CD8-positive, alpha-beta memory T cell (primary cell): ENCODE measurements at regions not wholly inside any gene's neighbourhood (a gene's known extent, or its start where the extent isn't known, plus 50 kb on each side); places are given as distances from the start of the nearest gene placed in this dataset.

Experiments
- CTCF ChIA-PET: fragments of 350-600 bp; sonication (Branson Sonifier 250); formaldehyde crosslinking; loops from one replicate; lab custom pipeline; 2021; ENCODE audit warnings: antibody characterized with exemption; lab: Charles Lee
- POLR2A ChIA-PET: fragments of 350-600 bp; sonication (Branson Sonifier 250); formaldehyde crosslinking; loops from one replicate; lab custom pipeline; 2021; ENCODE audit warnings: antibody characterized with exemption; lab: Charles Lee
- DNase-seq, 5 donors: peaks; one replicate each; pipeline versions ENCODE4 v3.0.0 to v3.0.0-alpha.2; 2020 to 2022; ENCODE audit warnings: mixed read lengths in 1 of 5
- H3K27ac ChIP-seq: one replicate; pipeline ENCODE4 v1.7.0; 2013; ENCODE audit warnings: low read depth, mild to moderate bottlenecking, low read length, moderate library complexity
- H3K27me3 ChIP-seq: 2 replicates; pipeline ENCODE4 v1.7.0; 2013; ENCODE audit warnings: low read length, mild to moderate bottlenecking; ENCODE audit not compliant: insufficient read depth, poor library complexity, severe bottlenecking
- H3K36me3 ChIP-seq: 2 replicates; pipeline ENCODE4 v1.7.0; 2013; ENCODE audit warnings: mild to moderate bottlenecking, low read length, moderate library complexity; ENCODE audit not compliant: insufficient read depth
- H3K4me1 ChIP-seq: 2 replicates; pipeline ENCODE4 v1.7.0; 2013; ENCODE audit warnings: mild to moderate bottlenecking, low read length, moderate library complexity; ENCODE audit not compliant: insufficient read depth
- H3K4me3 ChIP-seq: 2 replicates; pipeline ENCODE4 v1.7.0; 2013; ENCODE audit warnings: mild to moderate bottlenecking, low read length
- H3K9me3 ChIP-seq: 2 replicates; pipeline ENCODE4 v1.7.0; 2013; ENCODE audit warnings: mild to moderate bottlenecking, low read length
- H3K27ac Mint-ChIP-seq, 8 donors: one replicate each; pipeline ENCODE4 v1.8.0; 2020 to 2021; ENCODE audit warnings: mixed read lengths in 8 of 8, mild to moderate bottlenecking in 6 of 8, inconsistent platforms in 3 of 8, moderate library complexity in 3 of 8
- H3K27me3 Mint-ChIP-seq, 2 donors: one replicate each; pipeline ENCODE4 v1.8.0; 2020 to 2021; ENCODE audit warnings: mixed read lengths in 2 of 2, mild to moderate bottlenecking in 1 of 2, moderate library complexity in 1 of 2
- H3K36me3 Mint-ChIP-seq, 3 donors: one replicate each; pipeline ENCODE4 v1.8.0; 2020 to 2021; ENCODE audit warnings: mixed read lengths in 3 of 3, inconsistent platforms in 1 of 3, mild to moderate bottlenecking in 1 of 3
- H3K4me1 Mint-ChIP-seq, 3 donors: one replicate each; pipeline ENCODE4 v1.8.0; 2020 to 2021; ENCODE audit warnings: mixed read lengths in 3 of 3, inconsistent platforms in 1 of 3, mild to moderate bottlenecking in 1 of 3
- H3K4me3 Mint-ChIP-seq, 7 donors: one replicate each; pipeline ENCODE4 v1.8.0; 2020 to 2021; ENCODE audit warnings: mixed read lengths in 7 of 7, mild to moderate bottlenecking in 6 of 7, moderate library complexity in 4 of 7, inconsistent platforms in 2 of 7
- H3K9me3 Mint-ChIP-seq, 5 donors: one replicate each; pipeline ENCODE4 v1.8.0; 2020 to 2022; ENCODE audit warnings: mixed read lengths in 5 of 5, mild to moderate bottlenecking in 3 of 5, moderate library complexity in 2 of 5, inconsistent platforms in 1 of 5

DNA sequence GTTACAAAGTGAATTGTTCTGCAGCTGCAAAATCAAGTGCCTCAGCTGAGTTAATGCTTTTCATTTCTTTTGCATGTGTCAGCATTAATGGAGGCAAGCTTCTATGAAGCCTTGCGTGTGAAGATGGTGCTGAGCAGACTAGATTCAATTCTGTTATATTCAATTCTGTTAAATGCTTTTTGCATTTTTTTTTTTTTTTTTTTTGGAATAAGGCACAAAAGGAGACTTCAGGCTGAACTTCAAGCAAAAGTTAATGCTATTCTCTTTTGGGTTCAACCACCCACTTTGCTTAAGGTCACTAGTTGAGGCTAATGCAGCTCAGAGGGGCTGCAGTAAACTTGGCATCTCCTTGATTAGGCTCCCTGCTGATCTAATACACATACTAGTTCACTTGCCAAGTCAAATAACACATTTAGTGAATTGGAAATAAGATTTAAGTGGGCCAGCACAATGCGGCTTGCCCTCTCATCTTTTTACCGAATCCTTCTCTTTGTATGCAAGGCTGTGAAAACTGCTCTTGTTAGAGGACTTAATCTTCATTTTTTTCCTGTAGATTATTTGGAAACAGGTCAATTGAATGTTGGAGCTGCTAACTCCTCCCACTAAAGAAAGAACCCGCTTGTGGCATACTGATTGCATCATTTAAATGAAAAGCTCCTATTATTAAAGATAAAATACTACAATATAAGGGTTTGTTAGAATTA lies 1020.2 kb downstream of the NR2F1-AS1 start:
- Mint-ChIP-seq H3K27me3 (no peaks in the 10 kb centered on the region), H3K9me3 (peaks cover 0 to 23% (median 0%) of the 10 kb centered on the region in 5 donors), H3K4me1 (no peaks in the 10 kb centered on the region), H3K27ac (no peak overlapping the region), H3K36me3 (no peaks in the 10 kb centered on the region), H3K4me3 (no peak overlapping the region)
- H3K27ac ChIP-seq: no peak overlapping the region
- H3K27me3 ChIP-seq: no peaks in the 10 kb centered on the region
- no peaks in the 10 kb centered on the region for H3K9me3 ChIP-seq
- ChIA-PET CTCF (no interaction called here), POLR2A (no interaction called here)
- H3K4me1 ChIP-seq: no peaks in the 10 kb centered on the region
- no peaks in the 10 kb centered on the region for H3K36me3 ChIP-seq
- H3K4me3 ChIP-seq: no peak overlapping the region
- no peak for DNase-seq

DNA sequence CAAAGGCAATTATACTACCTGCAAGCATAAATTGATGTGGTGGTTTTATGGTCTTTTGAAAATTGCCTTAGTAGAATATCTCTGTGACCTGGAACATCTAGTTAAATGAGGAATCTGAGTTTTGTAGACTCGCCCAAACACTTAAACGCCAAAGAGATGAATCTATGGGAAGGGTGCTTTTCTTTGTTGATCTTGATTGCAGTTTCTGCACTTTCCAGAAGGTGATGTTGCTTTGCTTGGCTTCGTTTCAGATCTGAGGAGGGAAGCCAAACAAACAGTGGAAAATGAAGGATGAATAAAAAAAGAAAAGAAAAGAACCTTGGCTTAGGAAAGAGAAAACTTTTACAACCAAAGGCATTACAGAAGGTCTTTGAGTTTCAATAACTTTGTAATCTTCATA lies 1021.2 kb downstream of the NR2F1-AS1 start:
- Mint-ChIP-seq H3K4me1 (no peaks in the 10 kb centered on the region), H3K27me3 (no peaks in the 10 kb centered on the region), H3K27ac (peak overlapping the region in 1 of 8 donors; percentile 36), H3K4me3 (no peak overlapping the region), H3K9me3 (peaks cover 0 to 20% (median 0%) of the 10 kb centered on the region in 5 donors), H3K36me3 (no peaks in the 10 kb centered on the region)
- no peak for DNase-seq
- H3K4me1 ChIP-seq: no peaks in the 10 kb centered on the region
- CTCF ChIA-PET: no interaction called here
- POLR2A ChIA-PET: no interaction called here
- H3K36me3 ChIP-seq: no peaks in the 10 kb centered on the region
- H3K9me3 ChIP-seq: no peaks in the 10 kb centered on the region
- H3K4me3 ChIP-seq: no peak overlapping the region
- no peaks in the 10 kb centered on the region for H3K27me3 ChIP-seq
- no peak overlapping the region for H3K27ac ChIP-seq

DNA sequence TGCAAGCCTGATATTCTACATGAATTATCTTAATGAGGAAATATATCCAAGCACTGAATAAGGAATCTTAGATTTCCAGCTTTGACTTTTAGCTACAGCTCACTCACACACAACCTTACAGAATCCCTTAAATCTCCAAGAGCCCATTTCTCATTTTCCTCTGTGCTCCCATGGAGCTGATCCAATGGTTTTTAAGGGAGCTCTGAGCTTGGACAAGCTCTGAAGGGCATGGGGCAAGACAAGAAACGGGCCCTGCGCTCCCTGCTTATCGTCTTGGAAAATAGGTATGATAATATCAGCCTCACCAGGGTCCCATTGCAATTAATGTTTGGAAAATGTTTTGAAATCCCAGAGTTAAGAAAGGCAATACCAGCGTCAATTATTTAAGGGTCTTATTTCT lies 1021.7 kb downstream of the NR2F1-AS1 start:
- H3K4me1 Mint-ChIP-seq: no peaks in the 10 kb centered on the region
- Histone ChIP-seq H3K27me3 (no peaks in the 10 kb centered on the region), H3K4me1 (no peaks in the 10 kb centered on the region), H3K9me3 (no peaks in the 10 kb centered on the region), H3K4me3 (no peak overlapping the region), H3K36me3 (no peaks in the 10 kb centered on the region), H3K27ac (no peak overlapping the region)
- ChIA-PET CTCF (no interaction called here), POLR2A (no interaction called here)
- H3K9me3 Mint-ChIP-seq: peaks cover 0 to 20% (median 0%) of the 10 kb centered on the region in 5 donors
- no peak for DNase-seq
- no peaks in the 10 kb centered on the region for H3K36me3 Mint-ChIP-seq
- H3K27me3 Mint-ChIP-seq: no peaks in the 10 kb centered on the region
- no peak overlapping the region for H3K27ac Mint-ChIP-seq
- H3K4me3 Mint-ChIP-seq: no peak overlapping the region

DNA sequence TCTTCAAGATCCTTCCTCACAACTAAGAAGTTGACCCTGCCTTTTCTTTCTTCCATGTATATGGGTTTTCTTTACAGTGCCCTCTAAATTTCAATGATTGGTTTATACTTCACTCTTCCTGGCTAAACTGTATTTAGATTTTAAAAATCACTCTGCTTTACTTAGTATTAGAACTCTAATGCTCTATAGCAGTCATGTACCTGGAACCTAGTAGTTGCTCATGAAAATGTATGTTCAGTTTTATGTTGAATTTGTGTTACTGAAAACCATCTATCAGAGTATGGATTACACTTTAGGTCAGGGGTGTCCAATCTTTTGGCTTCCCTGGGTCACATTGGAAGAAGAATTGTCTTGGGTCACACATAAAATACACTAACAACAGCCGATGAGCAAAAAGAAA lies 1024.3 kb downstream of the NR2F1-AS1 start:
- Histone ChIP-seq H3K9me3 (no peaks in the 10 kb centered on the region), H3K4me1 (no peaks in the 10 kb centered on the region), H3K4me3 (no peak overlapping the region), H3K27ac (no peak overlapping the region), H3K36me3 (no peaks in the 10 kb centered on the region), H3K27me3 (no peaks in the 10 kb centered on the region)
- CTCF ChIA-PET: no interaction called here
- POLR2A ChIA-PET: no interaction called here
- Mint-ChIP-seq H3K9me3 (peaks cover 0 to 20% (median 0%) of the 10 kb centered on the region in 5 donors), H3K27me3 (no peaks in the 10 kb centered on the region), H3K4me3 (no peak overlapping the region), H3K4me1 (no peaks in the 10 kb centered on the region), H3K27ac (no peak overlapping the region), H3K36me3 (no peaks in the 10 kb centered on the region)
- DNase-seq: no peak

DNA sequence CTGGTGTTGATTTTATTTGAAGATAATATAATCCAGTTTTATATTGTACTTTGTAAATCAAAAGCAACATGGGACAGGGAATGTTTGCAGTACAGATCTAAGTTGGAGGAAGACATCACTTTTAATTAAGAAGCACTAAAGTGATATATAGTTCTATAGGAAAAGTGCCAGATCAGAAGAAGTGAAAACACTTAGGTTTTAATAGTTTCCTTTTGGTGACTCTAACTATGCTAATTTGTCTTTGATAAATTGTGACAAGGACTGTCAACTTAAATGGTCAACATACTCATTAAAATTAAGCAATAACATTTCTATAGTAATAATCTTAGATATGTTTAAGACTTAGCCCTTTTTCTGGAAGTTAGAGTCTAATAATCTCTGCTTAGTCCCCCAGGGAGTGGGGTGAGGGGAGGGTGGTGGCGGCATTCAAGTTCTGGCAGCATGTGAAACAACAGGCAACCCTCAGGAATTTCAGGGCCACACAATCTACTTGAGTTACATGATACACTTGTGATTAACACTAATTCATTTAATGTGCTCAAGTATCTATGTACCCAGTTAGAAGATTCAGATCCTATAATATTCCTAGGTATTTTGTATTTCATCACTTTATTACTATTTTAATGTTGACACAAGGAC lies 1026.5 kb downstream of the NR2F1-AS1 start:
- H3K27me3 Mint-ChIP-seq: no peaks in the 10 kb centered on the region
- no peaks in the 10 kb centered on the region for H3K36me3 ChIP-seq
- CTCF ChIA-PET: no interaction called here

DNA sequence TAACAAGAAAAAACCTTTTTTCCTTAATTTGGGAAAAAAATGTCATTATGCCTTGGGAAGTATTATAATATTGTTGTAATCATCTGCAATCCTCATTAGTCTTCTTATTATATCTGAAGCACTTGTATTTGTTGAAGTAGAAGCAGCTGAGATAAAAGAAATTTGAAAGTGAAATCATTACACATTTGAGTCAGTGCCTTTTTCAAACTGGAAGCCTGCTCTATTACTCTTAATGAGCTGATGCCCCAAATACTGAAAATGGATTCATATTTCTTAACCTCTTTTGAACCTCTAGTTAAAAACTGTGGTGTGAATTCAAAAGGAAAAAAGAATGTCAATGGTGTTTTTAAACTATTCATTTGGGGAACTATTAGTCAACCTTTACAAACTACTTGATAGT lies 1027.7 kb downstream of the NR2F1-AS1 start:
- Histone ChIP-seq H3K4me3 (no peak overlapping the region), H3K4me1 (no peaks in the 10 kb centered on the region), H3K9me3 (no peaks in the 10 kb centered on the region), H3K27me3 (no peaks in the 10 kb centered on the region), H3K36me3 (no peaks in the 10 kb centered on the region), H3K27ac (no peak overlapping the region)
- ChIA-PET POLR2A (no interaction called here), CTCF (no interaction called here)
- no peaks in the 10 kb centered on the region for H3K36me3 Mint-ChIP-seq
- H3K27me3 Mint-ChIP-seq: no peaks in the 10 kb centered on the region
- peaks cover 0 to 14% (median 1%) of the 10 kb centered on the region in 5 donors for H3K9me3 Mint-ChIP-seq
- no peak for DNase-seq
- H3K4me3 Mint-ChIP-seq: no peak overlapping the region
- H3K27ac Mint-ChIP-seq: no peak overlapping the region
- no peaks in the 10 kb centered on the region for H3K4me1 Mint-ChIP-seq

More for the DNA sequence above, 1026.5 kb downstream of the NR2F1-AS1 start:
- no peaks in the 10 kb centered on the region for H3K9me3 ChIP-seq
- no peaks in the 10 kb centered on the region for H3K4me1 ChIP-seq
- Mint-ChIP-seq H3K4me1 (no peaks in the 10 kb centered on the region), H3K4me3 (no peak overlapping the region), H3K36me3 (no peaks in the 10 kb centered on the region), H3K27ac (no peak overlapping the region), H3K9me3 (peaks cover 0 to 19% (median 0%) of the 10 kb centered on the region in 5 donors)
- H3K27me3 ChIP-seq: no peaks in the 10 kb centered on the region
- H3K4me3 ChIP-seq: no peak overlapping the region
- DNase-seq: no peak
- POLR2A ChIA-PET: no interaction called here
- H3K27ac ChIP-seq: no peak overlapping the region

DNA sequence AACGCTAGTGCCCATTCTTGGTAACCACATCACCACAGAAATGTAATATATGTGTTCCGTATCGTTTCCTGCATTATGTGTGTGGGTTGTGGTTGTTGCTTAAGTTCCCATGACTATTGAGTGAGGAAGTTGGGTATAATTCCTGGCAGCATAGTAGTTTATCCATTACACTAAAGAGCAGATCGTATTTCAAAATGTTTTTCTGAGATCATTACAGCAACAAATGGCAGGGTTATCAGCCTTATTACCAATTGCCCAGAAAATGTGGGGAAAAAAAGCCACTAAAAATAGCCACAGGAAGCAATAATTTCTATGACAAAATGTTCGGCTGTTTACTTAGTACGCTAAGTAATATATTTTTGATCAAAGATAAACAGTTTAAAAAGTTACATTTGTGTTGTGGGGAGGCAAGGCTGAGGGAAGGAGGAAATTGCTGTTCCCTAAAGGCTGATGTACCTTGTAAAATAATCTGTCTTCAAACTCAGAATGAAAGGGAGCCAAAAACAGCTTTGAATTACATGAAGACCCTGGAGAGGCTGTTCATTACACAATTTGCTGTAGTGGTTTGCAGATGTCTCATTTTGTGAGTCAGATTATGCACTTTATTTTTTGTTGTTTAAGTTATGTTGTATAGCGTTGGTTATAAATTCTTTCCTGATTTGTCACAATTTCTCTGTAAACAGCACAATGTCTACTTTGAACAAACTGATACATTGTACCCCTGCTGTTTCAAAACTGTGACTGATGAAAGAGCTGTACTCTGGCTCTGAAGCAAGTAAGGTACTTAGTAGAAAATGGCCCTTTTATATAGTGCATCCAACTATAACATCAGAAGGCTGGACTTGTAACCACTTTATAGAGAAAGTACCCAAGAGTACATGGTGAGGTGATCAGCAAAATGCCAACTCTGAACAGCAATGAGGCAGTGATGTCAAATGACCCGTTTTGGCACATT lies 1028.5 kb downstream of the NR2F1-AS1 start:
- ChIA-PET CTCF (no interaction called here), POLR2A (no interaction called here)
- Mint-ChIP-seq H3K27me3 (no peaks in the 10 kb centered on the region), H3K36me3 (no peaks in the 10 kb centered on the region), H3K9me3 (peaks cover 0 to 10% (median 1%) of the 10 kb centered on the region in 5 donors), H3K27ac (no peak overlapping the region), H3K4me3 (no peak overlapping the region), H3K4me1 (no peaks in the 10 kb centered on the region)
- Histone ChIP-seq H3K4me1 (no peaks in the 10 kb centered on the region), H3K27me3 (no peaks in the 10 kb centered on the region), H3K27ac (no peak overlapping the region), H3K36me3 (no peaks in the 10 kb centered on the region), H3K4me3 (no peak overlapping the region), H3K9me3 (no peaks in the 10 kb centered on the region)
- no peak for DNase-seq

DNA sequence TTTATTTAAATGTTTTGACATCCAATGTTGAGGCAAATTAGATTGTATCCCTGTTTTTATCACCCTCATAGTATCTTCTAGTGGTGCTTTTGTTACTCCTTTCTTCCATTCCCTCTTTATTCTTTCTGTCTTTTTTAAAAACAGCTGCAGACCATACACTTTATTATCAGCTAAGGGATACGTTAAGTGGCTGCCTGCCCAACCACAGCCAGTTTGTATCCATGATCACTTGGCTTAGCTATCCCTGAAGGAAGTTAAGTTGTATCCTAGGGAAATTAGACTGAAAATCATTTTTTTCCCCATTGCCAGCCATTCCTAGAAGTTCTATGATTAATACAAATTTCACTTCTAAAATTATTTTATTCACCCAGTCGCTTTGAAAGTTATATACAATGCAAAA lies 1032.7 kb downstream of the NR2F1-AS1 start:
- no peaks in the 10 kb centered on the region for H3K4me1 ChIP-seq
- Mint-ChIP-seq H3K27ac (no peak overlapping the region), H3K36me3 (no peaks in the 10 kb centered on the region), H3K27me3 (no peaks in the 10 kb centered on the region), H3K4me3 (no peak overlapping the region), H3K4me1 (no peaks in the 10 kb centered on the region), H3K9me3 (peaks cover 1 to 15% (median 2%) of the 10 kb centered on the region in 5 donors)
- H3K27me3 ChIP-seq: no peaks in the 10 kb centered on the region
- H3K27ac ChIP-seq: no peak overlapping the region
- H3K36me3 ChIP-seq: no peaks in the 10 kb centered on the region
- H3K9me3 ChIP-seq: no peaks in the 10 kb centered on the region
- ChIA-PET CTCF (no interaction called here), POLR2A (no interaction called here)
- no peak overlapping the region for H3K4me3 ChIP-seq
- no peak for DNase-seq
